HepG2 (cell line): ENCODE measurements at regions not wholly inside any gene's neighbourhood (a gene's known extent, or its start where the extent isn't known, plus 50 kb on each side); places are given as distances from the start of the nearest gene placed in this dataset.

Source experiments
- ATAC-seq: fragments of 200-7000 bp; cut with Tn5 transposase; 3 replicates; pipeline ENCODE4 v1.9.1; 2020; ENCODE audit warnings: mild to moderate bottlenecking, moderate library complexity
- BruUV-seq: library from RNA; stranded (reverse); fragments of 400-500 nt; replicated peaks from 2 replicates; lab custom pipeline; 2021; lab: Mats Ljungman, UMichigan
- CTCF ChIA-PET: fragments of 300-600 bp; formaldehyde crosslinking; extraction: SDS; loops from one replicate; lab custom pipeline; 2021; ENCODE audit warnings: low total read pairs, inconsistent platforms, low intra/inter-chr PET ratio; lab: Yijun Ruan, JAX
- POLR2A ChIA-PET: fragments of 350-600 bp; sonication (Branson Sonifier 250); formaldehyde crosslinking; loops from one replicate; lab custom pipeline; 2020; ENCODE audit warnings: antibody characterized with exemption, inconsistent platforms; lab: Yijun Ruan, JAX
- DNase-seq: peaks from one replicate; pipeline ENCODE4 v3.0.0-alpha.2; 2015; ENCODE audit warnings: low spot score
- FAIRE-seq: peaks from 3 replicates; lab custom pipeline; 2011; peaks lifted over from hg19 to GRCh38; lab: Jason Lieb, UNC
- H2AFZ ChIP-seq: one replicate; pipeline ENCODE4 v1.6.1; 2011; ENCODE audit warnings: low read length, inconsistent platforms
- H3K27ac ChIP-seq: fragments of 300-600 bp; 3 replicates; pipeline ENCODE4 v1.8.0; 2011; ENCODE audit warnings: mixed run types, mild to moderate bottlenecking, mixed read lengths, low read length, inconsistent platforms; ENCODE audit not compliant: insufficient read depth; ENCODE audit errors: extremely low read length
- H3K27me3 ChIP-seq, 2 experiments: fragments of 200-600 bp in 1 of 2; 2 replicates in 1 of 2; 3 replicates in 1 of 2; pipeline versions ENCODE4 v1.6.0 to v1.8.0; 2011; ENCODE audit warnings: low read length in 2 of 2, mild to moderate bottlenecking in 2 of 2, moderate library complexity in 2 of 2, inconsistent platforms in 1 of 2; ENCODE audit not compliant: insufficient read depth in 2 of 2, control insufficient read depth in 1 of 2
- H3K36me3 ChIP-seq, 2 experiments: fragments of 200-600 bp in 1 of 2; replicated peaks in 1 of 2; 2 replicates in 1 of 2; 3 replicates in 1 of 2; pipeline versions ENCODE4 v1.5.1 to v1.8.0; 2011; ENCODE audit warnings: low read length in 2 of 2, inconsistent platforms in 1 of 2; ENCODE audit not compliant: insufficient read depth in 2 of 2, control insufficient read depth in 1 of 2
- H3K4me1 ChIP-seq: 2 replicates; pipeline ENCODE4 v1.5.1; 2012; ENCODE audit warnings: low read length, inconsistent platforms; ENCODE audit not compliant: insufficient read depth
- H3K4me2 ChIP-seq: 2 replicates; pipeline ENCODE4 v1.6.0; 2011; ENCODE audit warnings: low read depth, low read length, inconsistent platforms
- H3K4me3 ChIP-seq, 3 experiments: fragments of 200-600 bp in 1 of 3; sonication (generic), shearing (Covaris generic) in 1 of 3; replicated peaks in 1 of 3; 2 replicates each; pipeline ENCODE4 v1.5.1; 2011 to 2016; ENCODE audit warnings: low read length in 3 of 3, inconsistent platforms in 2 of 3, low read depth in 2 of 3, mild to moderate bottlenecking in 2 of 3, control low read depth in 1 of 3, mixed read lengths in 1 of 3; ENCODE audit not compliant: insufficient read depth in 1 of 3
- H3K79me2 ChIP-seq: one replicate; pipeline ENCODE4 v1.6.1; 2011; ENCODE audit warnings: low read length, inconsistent platforms; ENCODE audit not compliant: insufficient read depth
- H3K9ac ChIP-seq: 2 replicates; pipeline ENCODE4 v1.6.0; 2011; ENCODE audit warnings: mild to moderate bottlenecking, low read depth, low read length, inconsistent platforms; ENCODE audit not compliant: insufficient read depth
- H3K9me3 ChIP-seq: 2 replicates; pipeline ENCODE4 v1.5.1; 2012; ENCODE audit warnings: mild to moderate bottlenecking, low read length
- H4K20me1 ChIP-seq: 2 replicates; pipeline ENCODE4 v1.6.0; 2011; ENCODE audit warnings: inconsistent platforms, mild to moderate bottlenecking, low read length, moderate library complexity; ENCODE audit not compliant: insufficient read depth
- CEBPB ChIP-seq: IDR thresholded peaks from 2 replicates; pipeline ENCODE4 v1.6.1; 2011; ENCODE audit warnings: low read depth, low read length, improper control_type of control experiment, borderline replicate concordance
- PCBP2 ChIP-seq: fragments of 200-400 bp; formaldehyde crosslinking; optimal IDR thresholded peaks from 2 replicates; pipeline ENCODE3; 2018; ENCODE audit warnings: low read length, low read depth; ENCODE audit not compliant: poor library complexity, severe bottlenecking
- SRSF9 ChIP-seq: fragments of 200-400 bp; formaldehyde crosslinking; IDR thresholded peaks from 2 replicates; pipeline ENCODE4 v1.6.1; 2018; ENCODE audit warnings: borderline replicate concordance, mild to moderate bottlenecking, low read depth, low read length; ENCODE audit not compliant: insufficient read depth, poor library complexity, severe bottlenecking
- WGBS: methylation state at CpG from one replicate; pipeline ENCODE4 v1.1.6; 2017; ENCODE audit warnings: low lambda C conversion rate; 5-methylcytosine and 5-hydroxymethylcytosine counted together
- in situ Hi-C: cut with HindIII; loops from 2 replicates; pipeline ENCODE4 v1.10.0; 2017; ENCODE audit warnings: low pct_unique_long_range_greater_than_20kb; ENCODE audit not compliant: extremely low pct_ligation_motif_present
- intact Hi-C: fragments of 100-400 bp; cut with micrococcal nuclease; formaldehyde crosslinking; loops from one replicate; pipeline ENCODE4 v1.10.0; 2022; ENCODE audit not compliant: unreplicated experiment
- TF ChIP-seq, protein P1 (sequence below): sonication (generic); formaldehyde crosslinking; conservative IDR thresholded peaks from 2 replicates; pipeline ENCODE4 v1.5.0; 2020; ENCODE audit warnings: missing genetic modification reagents
- TF ChIP-seq, protein P2 (sequence below), 2 experiments: fragments of 450-650 bp in 1 of 2; sonication (generic) in 1 of 2; formaldehyde crosslinking in 1 of 2; IDR thresholded peaks; 2 replicates each; pipeline versions ENCODE4 v1.6.1 to v1.8.0; 2016 to 2022; ENCODE audit warnings: antibody characterized with exemption in 1 of 2, mild to moderate bottlenecking in 1 of 2, missing genetic modification reagents in 1 of 2

DNA sequence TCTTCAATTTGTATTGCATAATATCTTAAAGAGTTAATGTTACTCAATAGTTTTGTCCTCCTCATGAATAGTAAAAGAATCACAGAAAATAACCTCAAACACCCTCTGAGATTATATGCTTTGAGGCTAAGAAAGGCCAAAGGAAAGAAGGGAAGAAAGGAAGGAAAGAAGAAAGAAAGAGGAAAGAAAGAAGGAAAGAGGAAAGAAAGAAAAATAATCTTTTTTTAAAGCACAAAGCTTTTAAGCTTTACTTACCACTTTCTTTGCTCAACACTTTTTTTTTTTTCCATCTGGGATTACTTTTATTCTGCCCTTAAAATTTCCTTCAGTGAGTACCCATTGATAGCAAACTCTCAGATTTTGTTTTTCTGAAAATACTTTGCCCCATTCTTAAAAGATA lies 369.1 kb downstream of the FGF9 start:
- H3K4me3 ChIP-seq: no peak overlapping the region
- intact Hi-C loops: no loop called here
- H3K4me1 ChIP-seq: no peaks in the 10 kb centered on the region
- CTCF ChIA-PET: no interaction called here
- in situ Hi-C loops: no loop called here
- no peaks in the 10 kb centered on the region for H3K27me3 ChIP-seq
- H2AFZ ChIP-seq: no peak overlapping the region
- H3K27ac ChIP-seq: no peak overlapping the region
- H3K79me2 ChIP-seq: no peaks in the 10 kb centered on the region
- DNase-seq (no peak), ATAC-seq (no peak), FAIRE-seq (no peak)
- H3K9ac ChIP-seq: no peak overlapping the region
- POLR2A ChIA-PET: no interaction called here
- no peaks in the 10 kb centered on the region for H3K9me3 ChIP-seq
- no peaks in the 10 kb centered on the region for H3K36me3 ChIP-seq
- no peak overlapping the region for H3K4me2 ChIP-seq
- H4K20me1 ChIP-seq: no peaks in the 10 kb centered on the region
- no TSS peak for BruUV-seq
- 0 out of 2 replicates have a peak, but pooled peaks have one; percentile 23 for TF ChIP-seq CEBPB
- TF ChIP-seq PCBP2: no peak
- peak; percentile 52 for TF ChIP-seq SRSF9
- TF ChIP-seq, all 625 proteins: peak for 2

DNA sequence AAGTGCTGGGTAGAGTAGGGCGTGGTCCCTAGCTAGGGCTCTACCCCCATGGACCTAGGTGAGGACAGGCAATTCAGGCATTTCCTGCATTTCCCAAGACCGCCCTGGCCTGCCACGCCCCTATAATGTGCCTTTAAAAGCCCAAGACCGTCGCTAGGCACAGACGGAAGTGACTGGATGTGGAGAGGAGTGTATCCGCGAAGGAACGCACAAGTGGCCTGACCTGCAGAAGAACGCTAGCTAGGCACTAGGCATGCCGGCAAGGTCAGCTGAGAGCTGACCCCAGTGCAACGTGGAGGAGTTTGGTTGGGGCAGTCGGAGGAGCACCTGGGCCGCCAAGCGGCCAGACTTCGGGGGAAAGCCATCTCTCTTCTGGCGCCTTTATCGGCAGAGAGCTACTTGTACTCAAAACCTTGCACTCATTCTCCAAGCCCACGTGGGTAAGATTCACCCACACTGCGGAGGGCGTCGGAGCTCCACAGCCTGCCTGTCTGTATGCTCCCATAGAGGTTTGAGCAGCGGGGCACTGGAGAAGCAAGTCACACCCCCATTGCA lies 370.0 kb downstream of the FGF9 start:
- Histone ChIP-seq H3K9me3 (no peaks in the 10 kb centered on the region), H3K4me1 (no peaks in the 10 kb centered on the region), H2AFZ (no peak overlapping the region), H3K4me3 (no peak overlapping the region), H3K27ac (no peak overlapping the region), H3K27me3 (no peaks in the 10 kb centered on the region; a peak in 1 of 5 replicates), H3K4me2 (no peak overlapping the region), H3K36me3 (no peaks in the 10 kb centered on the region), H4K20me1 (no peaks in the 10 kb centered on the region), H3K79me2 (no peaks in the 10 kb centered on the region), H3K9ac (no peak overlapping the region)
- DNase-seq (no peak), FAIRE-seq (no peak), ATAC-seq (no peak)
- ChIA-PET POLR2A (no interaction called here), CTCF (no interaction called here)
- WGBS: 68% methylated on average over 18 of the region's 23 CpGs
- no TSS peak for BruUV-seq
- in situ Hi-C loops (no loop called here), intact Hi-C loops (no loop called here)
- TF ChIP-seq, protein P1, sequence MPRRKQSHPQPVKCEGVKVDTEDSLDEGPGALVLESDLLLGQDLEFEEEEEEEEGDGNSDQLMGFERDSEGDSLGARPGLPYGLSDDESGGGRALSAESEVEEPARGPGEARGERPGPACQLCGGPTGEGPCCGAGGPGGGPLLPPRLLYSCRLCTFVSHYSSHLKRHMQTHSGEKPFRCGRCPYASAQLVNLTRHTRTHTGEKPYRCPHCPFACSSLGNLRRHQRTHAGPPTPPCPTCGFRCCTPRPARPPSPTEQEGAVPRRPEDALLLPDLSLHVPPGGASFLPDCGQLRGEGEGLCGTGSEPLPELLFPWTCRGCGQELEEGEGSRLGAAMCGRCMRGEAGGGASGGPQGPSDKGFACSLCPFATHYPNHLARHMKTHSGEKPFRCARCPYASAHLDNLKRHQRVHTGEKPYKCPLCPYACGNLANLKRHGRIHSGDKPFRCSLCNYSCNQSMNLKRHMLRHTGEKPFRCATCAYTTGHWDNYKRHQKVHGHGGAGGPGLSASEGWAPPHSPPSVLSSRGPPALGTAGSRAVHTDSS (CRISPR knock-in tag): no peak
- TF ChIP-seq, protein P2, sequence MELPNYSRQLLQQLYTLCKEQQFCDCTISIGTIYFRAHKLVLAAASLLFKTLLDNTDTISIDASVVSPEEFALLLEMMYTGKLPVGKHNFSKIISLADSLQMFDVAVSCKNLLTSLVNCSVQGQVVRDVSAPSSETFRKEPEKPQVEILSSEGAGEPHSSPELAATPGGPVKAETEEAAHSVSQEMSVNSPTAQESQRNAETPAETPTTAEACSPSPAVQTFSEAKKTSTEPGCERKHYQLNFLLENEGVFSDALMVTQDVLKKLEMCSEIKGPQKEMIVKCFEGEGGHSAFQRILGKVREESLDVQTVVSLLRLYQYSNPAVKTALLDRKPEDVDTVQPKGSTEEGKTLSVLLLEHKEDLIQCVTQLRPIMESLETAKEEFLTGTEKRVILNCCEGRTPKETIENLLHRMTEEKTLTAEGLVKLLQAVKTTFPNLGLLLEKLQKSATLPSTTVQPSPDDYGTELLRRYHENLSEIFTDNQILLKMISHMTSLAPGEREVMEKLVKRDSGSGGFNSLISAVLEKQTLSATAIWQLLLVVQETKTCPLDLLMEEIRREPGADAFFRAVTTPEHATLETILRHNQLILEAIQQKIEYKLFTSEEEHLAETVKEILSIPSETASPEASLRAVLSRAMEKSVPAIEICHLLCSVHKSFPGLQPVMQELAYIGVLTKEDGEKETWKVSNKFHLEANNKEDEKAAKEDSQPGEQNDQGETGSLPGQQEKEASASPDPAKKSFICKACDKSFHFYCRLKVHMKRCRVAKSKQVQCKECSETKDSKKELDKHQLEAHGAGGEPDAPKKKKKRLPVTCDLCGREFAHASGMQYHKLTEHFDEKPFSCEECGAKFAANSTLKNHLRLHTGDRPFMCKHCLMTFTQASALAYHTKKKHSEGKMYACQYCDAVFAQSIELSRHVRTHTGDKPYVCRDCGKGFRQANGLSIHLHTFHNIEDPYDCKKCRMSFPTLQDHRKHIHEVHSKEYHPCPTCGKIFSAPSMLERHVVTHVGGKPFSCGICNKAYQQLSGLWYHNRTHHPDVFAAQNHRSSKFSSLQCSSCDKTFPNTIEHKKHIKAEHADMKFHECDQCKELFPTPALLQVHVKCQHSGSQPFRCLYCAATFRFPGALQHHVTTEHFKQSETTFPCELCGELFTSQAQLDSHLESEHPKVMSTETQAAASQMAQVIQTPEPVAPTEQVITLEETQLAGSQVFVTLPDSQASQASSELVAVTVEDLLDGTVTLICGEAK (IDR thresholded peaks at IDR 0.05): no peak
- TF ChIP-seq, protein P2 (CRISPR knock-in tag; IDR thresholded peaks at IDR 0.05): no peak
